ENCODE measurements at regions not wholly inside any gene's neighbourhood (a gene's known extent, or its start where the extent isn't known, plus 50 kb on each side); places are given as distances from the start of the nearest gene placed in this dataset.
"Not testable (repeated sequence)": the region's sequence is repeated elsewhere in the genome, so short reads cannot be mapped to it uniquely, and the experiment has no call there.

DNA sequence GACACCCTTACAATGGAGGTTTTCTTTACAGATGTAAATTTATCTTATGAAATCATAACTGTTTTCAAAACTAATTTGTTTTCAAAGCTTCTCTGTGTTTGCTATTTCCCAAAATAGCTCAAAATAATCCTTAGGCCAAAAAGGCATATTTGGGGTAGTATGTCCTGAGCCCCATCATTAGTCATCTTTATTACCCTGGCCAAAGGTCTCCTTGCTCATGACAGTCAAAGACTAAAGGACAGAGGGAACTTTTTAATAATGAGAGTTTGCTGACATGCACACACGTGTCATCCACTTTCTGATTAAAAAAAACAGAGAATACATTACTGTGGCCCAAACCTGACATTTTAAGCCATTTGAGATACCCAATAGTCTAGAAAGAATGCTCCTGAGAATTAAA is 221.9 kb upstream of the DUSP10 start:
- no peaks in the 10 kb centered on the region for H3K27me3 Mint-ChIP-seq
- DNase-seq (no peak), ATAC-seq (no peak)
- no peak overlapping the region for H3K27ac Mint-ChIP-seq
- H3K4me1 Mint-ChIP-seq, result peaks cover 25% of the 10 kb centered on the region
- H3K4me3 Mint-ChIP-seq, result no peak overlapping the region
- H3K9me3 Mint-ChIP-seq, result no peaks in the 10 kb centered on the region

DNA sequence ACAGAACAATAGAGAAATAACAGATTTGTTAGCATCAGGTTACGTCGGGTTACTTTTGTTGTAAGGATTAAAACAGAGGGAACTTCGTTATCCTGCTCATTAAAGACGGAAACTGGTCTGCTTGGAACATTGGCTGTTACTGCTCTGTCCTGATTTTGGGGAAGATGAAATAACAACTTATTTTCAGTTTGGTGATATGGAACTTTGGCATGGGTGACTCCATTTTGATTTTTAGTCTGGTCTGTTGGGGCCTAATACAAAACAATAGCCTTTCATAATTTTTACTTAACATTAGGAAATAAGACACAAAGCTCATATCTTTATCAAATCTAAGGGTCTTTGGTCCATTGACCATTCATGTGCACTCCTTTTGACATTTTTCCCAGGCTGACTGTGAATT is 220.5 kb upstream of the DUSP10 start:
- H3K9me3 Mint-ChIP-seq, result no peaks in the 10 kb centered on the region
- peaks cover 31% of the 10 kb centered on the region for H3K4me1 Mint-ChIP-seq
- DNase-seq, result no peak
- ATAC-seq, result no peak
- H3K27me3 Mint-ChIP-seq, result no peaks in the 10 kb centered on the region
- peak overlapping the region in 1 of 2 donors; percentile 42 for H3K27ac Mint-ChIP-seq
- peak overlapping the region in 1 of 2 donors; percentile 39 for H3K4me3 Mint-ChIP-seq

DNA sequence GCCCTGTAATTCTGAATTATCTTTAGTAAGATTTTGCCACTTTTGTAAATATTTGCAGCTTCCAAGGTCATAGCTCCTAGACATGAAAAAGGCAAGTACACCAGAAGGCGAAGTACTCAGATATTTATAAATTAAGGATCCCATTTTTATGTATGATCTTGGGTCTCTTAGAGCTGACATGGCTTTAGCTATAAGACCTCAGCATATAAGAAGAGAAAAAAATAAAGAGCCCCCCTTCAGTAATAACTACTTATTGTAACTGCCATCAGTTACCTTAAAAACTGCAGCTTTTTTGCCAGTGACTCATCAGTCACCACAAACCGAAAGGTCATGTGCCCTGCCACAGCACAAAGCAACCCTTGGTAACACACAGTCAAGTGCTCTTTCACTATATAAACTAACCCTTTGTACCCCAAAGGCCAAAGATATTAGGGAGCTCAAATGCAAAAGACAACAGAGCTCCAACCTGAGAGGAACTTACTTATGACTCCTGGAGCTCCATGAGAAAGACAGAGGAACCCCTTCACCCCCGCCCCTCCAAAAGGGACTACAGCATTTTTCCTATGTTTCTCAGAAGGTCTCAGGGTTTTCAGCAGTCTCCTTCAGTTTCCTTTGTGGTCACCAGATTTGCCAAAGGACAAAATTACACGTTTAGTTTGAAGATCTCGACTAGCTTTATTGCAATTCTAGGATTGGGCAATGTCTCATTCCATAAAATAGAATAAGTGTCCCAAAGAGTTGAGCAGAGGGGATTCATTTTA is 219.8 kb upstream of the DUSP10 start:
- H3K4me1 Mint-ChIP-seq, result peaks cover 31% of the 10 kb centered on the region
- H3K27ac Mint-ChIP-seq, result peak overlapping the region; percentile 15 to 66
- DNase-seq, result peak; percentile 57 to 59
- no peaks in the 10 kb centered on the region for H3K27me3 Mint-ChIP-seq
- H3K9me3 Mint-ChIP-seq, result peaks cover 0 to 3% of the 10 kb centered on the region in 2 donors
- ATAC-seq, result peak; percentile 99
- peak overlapping the region; percentile 10 to 39 for H3K4me3 Mint-ChIP-seq

DNA sequence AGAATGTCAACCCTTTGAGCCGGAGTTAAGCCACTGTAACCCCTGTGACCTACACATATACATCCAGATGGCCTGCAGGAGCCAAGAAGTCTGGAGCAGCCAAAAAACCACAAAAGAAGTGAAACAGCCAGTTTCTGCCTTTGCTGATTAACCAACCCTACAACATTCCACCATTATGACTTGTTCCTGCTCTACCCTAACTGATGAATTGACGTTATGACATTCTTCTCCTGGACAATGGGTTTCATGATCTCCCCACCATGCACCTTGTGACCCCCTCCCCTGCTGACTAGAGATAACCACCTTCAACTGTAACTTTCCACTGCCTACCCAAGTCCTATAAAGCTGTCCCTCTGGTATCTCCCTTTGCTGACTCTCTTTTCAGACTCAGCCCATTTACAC is 216.3 kb upstream of the DUSP10 start:
- peaks cover 31% of the 10 kb centered on the region for H3K4me1 Mint-ChIP-seq
- not testable (repeated sequence) for H3K4me3 Mint-ChIP-seq, H3K27ac Mint-ChIP-seq, H3K9me3 Mint-ChIP-seq, H3K27me3 Mint-ChIP-seq, ATAC-seq, DNase-seq

DNA sequence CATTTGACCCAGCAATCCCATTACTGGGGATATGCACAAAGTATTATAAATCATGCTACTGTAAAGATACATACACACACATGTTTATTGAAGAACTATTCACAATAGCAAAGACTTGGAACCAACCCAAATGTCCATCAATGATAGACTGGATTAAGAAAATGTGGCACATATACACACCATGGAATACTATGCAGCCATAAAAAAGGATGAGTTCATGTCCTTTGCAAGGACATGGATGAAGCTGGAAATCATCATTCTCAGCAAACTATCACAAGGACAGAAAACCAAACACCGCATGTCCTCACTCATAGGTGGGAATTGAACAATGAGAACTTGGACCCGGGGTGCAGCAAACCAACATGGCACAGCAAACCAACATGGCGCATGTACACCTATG is 215.5 kb upstream of the DUSP10 start:
- DNase-seq, ATAC-seq, H3K27me3 Mint-ChIP-seq, H3K9me3 Mint-ChIP-seq, H3K4me3 Mint-ChIP-seq, H3K27ac Mint-ChIP-seq: not testable (repeated sequence)
- H3K4me1 Mint-ChIP-seq, result peaks cover 26% of the 10 kb centered on the region

DNA sequence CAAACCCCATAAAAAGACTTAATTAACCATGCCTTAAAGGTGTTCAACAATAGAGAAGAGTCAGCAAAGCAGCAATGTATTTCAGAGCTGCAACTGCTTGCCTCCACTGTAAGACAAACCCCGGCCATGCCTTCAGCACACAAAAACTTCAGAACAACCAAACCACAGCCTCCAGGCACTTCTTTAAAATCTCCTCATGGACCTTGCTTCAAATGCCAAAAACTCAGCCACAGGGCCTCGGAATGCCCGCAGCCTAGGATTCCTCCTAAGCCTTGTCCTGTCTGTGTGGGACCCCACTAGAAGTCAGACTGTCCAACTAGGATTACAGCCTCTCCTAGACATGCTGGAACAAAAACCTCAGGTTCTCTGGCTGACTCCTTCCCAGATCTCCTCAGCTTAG is 208.1 kb upstream of the DUSP10 start:
- Mint-ChIP-seq H3K27me3 (no peaks in the 10 kb centered on the region), H3K27ac (no peak overlapping the region), H3K4me1 (no peaks in the 10 kb centered on the region), H3K9me3 (peaks cover 5 to 22% of the 10 kb centered on the region in 2 donors), H3K4me3 (no peak overlapping the region)
- no peak for ATAC-seq
- no peak for DNase-seq

DNA sequence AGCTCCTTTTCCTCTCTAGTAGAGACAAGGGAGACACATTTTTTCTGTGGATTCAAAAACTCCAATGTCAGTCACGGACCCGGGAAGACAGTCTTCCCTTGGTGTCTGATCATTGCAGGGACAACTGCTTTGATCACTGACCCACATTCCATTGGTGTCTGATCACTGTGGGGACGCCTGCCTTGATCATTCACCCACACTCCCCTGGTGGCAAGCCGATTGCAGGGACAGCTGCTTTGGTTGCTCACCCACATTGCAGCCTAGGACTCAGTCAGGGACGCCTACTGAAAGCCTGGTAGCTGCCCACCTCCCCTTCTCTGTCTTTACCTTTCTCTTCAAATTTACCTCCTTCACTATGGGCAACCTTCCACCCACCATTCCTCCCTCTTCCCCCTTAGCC is 206.6 kb upstream of the DUSP10 start:
- H3K4me1 Mint-ChIP-seq, result no peaks in the 10 kb centered on the region
- no peak for DNase-seq
- peaks cover 15 to 35% of the 10 kb centered on the region in 2 donors for H3K9me3 Mint-ChIP-seq
- no peak overlapping the region for H3K4me3 Mint-ChIP-seq
- ATAC-seq, result no peak
- H3K27me3 Mint-ChIP-seq, result no peaks in the 10 kb centered on the region
- no peak overlapping the region for H3K27ac Mint-ChIP-seq

DNA sequence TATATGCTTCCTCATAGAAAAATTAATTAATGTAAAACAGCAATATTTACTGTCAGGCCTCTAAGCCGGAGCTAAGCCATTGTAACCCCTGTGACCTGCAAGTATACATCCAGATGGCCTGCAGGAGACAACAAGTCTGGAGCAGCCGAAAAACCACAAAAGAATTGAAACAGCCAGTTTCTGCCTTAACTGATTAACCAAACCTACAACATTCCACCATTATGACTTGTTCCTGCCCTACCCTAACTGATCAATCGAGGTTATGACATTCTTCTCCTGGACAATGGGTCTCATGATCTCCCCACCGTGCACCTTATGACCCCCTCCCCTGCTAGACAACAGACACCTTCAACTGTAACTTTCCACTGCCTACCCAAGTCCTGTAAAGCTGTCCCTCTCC is 205.8 kb upstream of the DUSP10 start:
- Mint-ChIP-seq H3K9me3 (peaks cover 15 to 35% of the 10 kb centered on the region in 2 donors), H3K4me1 (no peaks in the 10 kb centered on the region)
- ATAC-seq, result no peak

DNA sequence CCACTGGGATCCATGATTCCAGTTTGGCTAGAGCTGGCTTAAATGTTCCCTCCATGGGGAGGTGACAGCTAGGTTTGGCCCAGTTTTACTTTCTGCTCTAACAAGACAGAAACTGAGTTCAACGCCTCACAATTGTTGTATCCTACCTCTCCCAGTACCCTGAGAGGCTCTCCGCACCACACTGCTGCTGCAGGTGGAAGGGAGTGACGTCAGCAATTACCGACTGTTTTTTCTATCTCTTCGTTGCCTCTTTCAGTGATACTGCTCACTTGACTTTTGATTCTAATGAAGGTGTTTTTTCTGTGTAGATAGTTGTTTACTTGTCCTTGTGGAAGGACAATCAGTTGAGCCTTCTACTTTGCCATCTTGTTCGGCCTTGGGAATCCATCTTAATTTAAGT is 204.9 kb upstream of the DUSP10 start:
- DNase-seq (no peak), ATAC-seq (no peak)
- Mint-ChIP-seq H3K27me3 (no peaks in the 10 kb centered on the region), H3K9me3 (peaks cover 15 to 35% of the 10 kb centered on the region in 2 donors), H3K4me3 (no peak overlapping the region), H3K4me1 (no peaks in the 10 kb centered on the region), H3K27ac (no peak overlapping the region)

More for the DNA sequence above, 205.8 kb upstream of the DUSP10 start:
- Mint-ChIP-seq H3K4me3 (no peak overlapping the region), H3K27ac (no peak overlapping the region), H3K27me3 (no peaks in the 10 kb centered on the region)
- no peak for DNase-seq

DNA sequence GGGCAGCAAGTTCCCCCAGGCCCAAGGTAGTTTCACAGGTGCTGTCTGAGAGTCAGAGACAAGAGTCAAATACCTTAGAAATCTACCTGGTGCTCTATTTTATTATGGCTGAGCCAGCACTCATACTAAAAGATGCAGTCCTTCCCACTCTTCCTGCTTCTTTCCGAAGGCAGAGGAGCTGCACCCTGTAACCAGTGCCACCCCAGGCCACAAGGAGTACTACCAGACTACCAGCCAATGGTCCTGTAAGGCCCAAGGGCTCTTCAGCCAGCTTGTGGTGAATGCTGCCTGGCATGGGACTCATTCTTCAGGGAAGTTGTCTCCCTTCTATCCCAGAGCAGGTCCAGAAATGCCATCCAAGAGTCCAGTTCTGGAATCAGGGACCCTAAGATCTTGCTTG is 203.8 kb upstream of the DUSP10 start:
- H3K9me3 Mint-ChIP-seq, result peaks cover 15 to 35% of the 10 kb centered on the region in 2 donors
- H3K4me3 Mint-ChIP-seq, result no peak overlapping the region
- DNase-seq (no peak), ATAC-seq (no peak)
- H3K4me1 Mint-ChIP-seq, result no peaks in the 10 kb centered on the region
- no peak overlapping the region for H3K27ac Mint-ChIP-seq
- H3K27me3 Mint-ChIP-seq, result no peaks in the 10 kb centered on the region

DNA sequence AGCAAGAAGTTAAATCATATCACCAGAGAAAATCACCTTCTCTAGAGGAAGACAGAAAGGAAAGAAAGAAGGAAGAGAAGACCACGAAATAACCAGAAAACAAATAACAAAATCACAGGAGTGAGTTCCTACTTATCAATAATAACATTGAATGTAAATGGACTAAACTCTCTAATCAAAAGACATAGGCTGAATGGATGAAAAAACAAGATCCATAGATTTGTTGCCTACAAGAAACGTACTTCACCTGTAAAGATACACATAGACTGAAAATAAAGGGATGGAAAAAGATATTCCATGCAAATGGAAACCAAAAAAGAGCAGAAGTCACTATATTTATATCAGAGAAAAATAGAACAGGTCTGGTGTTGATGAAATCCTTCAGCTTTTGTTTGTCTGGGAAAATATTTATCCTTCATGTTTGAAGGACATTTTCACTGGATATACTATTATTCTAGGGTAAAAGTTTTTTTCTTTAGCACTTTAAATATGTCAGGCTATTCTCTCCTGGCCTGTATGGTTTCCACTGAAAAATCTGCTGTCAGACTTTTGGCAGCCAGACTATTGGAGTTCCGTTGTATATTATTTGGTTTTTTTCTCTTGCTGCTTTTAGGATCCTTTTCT is 202.5 kb upstream of the DUSP10 start:
- Mint-ChIP-seq H3K27me3 (no peaks in the 10 kb centered on the region), H3K4me1 (no peaks in the 10 kb centered on the region), H3K4me3 (no peak overlapping the region), H3K27ac (no peak overlapping the region), H3K9me3 (peaks cover 15 to 35% of the 10 kb centered on the region in 2 donors)
- ATAC-seq (no peak), DNase-seq (no peak)

DNA sequence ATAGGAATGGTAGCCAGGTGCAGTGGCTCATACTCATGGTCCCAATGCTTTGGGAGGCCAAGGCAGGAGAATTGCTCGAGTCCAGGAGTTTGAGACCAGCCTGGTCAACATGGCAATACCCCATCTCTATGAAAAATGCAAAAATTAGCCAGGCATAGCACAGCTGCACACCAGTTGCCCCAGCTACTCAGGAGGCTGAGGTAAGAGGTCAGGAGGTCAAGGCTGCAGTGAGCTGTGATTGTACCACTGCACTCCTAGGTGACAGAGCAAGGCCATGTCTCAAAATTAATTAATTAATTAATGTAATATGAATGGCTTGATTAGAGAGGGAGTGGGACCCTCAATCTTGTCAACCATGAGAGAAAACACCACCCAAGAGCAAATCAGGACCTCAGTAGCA is 198.7 kb upstream of the DUSP10 start:
- no peaks in the 10 kb centered on the region for H3K4me1 Mint-ChIP-seq

DNA sequence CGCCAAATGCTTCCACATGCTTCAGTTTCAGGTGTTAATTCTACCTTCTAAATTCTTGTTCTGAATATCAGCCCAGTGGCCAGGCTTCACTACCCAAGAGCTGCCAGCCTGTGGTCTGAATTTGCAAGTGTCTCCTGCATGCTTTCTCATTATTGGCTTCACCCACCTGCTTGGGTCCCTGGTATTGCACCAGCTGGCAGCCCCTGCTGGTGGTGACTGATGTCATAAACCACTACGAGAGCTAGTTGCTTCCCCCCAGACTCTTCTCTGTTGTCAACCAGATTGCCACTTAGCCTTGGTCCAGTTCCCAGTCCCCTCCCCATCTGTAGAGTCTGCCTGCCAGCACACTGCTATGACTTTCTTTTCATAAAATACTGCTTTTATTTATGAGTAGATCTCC is 197.7 kb upstream of the DUSP10 start:
- H3K4me3 Mint-ChIP-seq, result no peak overlapping the region
- no peak overlapping the region for H3K27ac Mint-ChIP-seq
- ATAC-seq (no peak), DNase-seq (no peak)
- no peaks in the 10 kb centered on the region for H3K27me3 Mint-ChIP-seq
- H3K4me1 Mint-ChIP-seq, result no peaks in the 10 kb centered on the region
- H3K9me3 Mint-ChIP-seq, result peaks cover 6 to 9% of the 10 kb centered on the region in 2 donors

More for the DNA sequence above, 198.7 kb upstream of the DUSP10 start:
- H3K27me3 Mint-ChIP-seq, result no peaks in the 10 kb centered on the region
- no peak overlapping the region for H3K4me3 Mint-ChIP-seq
- H3K9me3 Mint-ChIP-seq, result peaks cover 15 to 19% of the 10 kb centered on the region in 2 donors
- DNase-seq (no peak), ATAC-seq (no peak)
- H3K27ac Mint-ChIP-seq, result no peak overlapping the region

DNA sequence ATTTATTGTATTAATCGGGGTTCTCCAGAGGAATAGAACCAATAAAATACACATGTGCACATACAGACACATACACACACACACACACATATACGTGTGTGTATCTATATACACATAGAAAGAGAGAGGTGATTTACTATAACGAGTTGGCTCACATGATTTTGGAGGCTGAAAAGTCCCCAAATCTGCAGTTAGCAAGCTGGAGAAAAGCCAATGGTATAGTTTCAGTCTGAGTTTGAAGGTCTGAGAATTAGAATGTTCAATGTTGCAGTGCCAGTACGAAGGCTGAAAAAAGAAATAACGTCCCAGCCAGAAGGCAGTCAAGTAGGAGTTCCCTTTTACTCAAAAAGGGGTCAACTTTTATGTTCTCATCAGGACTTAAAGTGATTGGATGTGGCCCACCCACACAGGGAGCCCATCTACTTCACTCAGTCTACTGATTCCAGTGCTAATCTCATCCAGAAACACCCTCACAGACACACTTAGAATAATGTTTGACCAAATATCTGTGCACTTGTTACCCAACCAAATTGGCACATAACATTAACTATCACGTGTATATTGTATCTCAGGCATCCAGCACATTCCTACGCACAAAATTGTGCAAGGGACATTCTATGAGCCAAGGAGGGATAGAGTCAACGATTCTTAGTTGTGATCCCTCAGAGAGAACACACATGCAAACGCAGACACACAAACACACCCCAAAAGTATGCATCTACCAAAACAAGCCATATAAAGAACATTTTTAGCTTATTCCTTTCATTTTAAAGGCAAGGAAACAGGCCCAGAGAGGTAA is 195.5 kb upstream of the DUSP10 start:
- no peak overlapping the region for H3K4me3 Mint-ChIP-seq
- H3K4me1 Mint-ChIP-seq, result no peaks in the 10 kb centered on the region
- H3K27ac Mint-ChIP-seq, result no peak overlapping the region
- H3K9me3 Mint-ChIP-seq, result no peaks in the 10 kb centered on the region
- no peak for DNase-seq
- H3K27me3 Mint-ChIP-seq, result peaks cover 7% of the 10 kb centered on the region
- no peak for ATAC-seq

DNA sequence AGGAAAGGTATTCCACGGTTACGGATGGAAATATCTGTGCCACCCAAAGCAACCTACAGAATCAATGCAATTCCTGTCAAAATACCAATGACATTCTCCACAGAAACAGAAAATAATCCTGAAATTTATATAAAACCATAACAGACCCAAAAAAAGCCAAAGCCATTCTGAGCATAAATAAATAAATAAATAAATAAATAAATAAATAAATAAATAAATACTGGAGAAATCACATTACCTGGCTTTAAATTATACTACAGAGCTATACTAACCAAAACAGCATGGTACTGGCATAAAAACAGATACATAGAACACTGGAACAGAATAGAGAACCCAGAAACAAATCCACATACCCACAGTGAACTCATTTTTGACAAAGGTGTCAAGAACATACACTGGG is 191.9 kb upstream of the DUSP10 start:
- Mint-ChIP-seq H3K9me3 (peaks cover 6 to 13% of the 10 kb centered on the region in 2 donors), H3K4me1 (no peaks in the 10 kb centered on the region), H3K27ac (no peak overlapping the region), H3K27me3 (peaks cover 27% of the 10 kb centered on the region), H3K4me3 (no peak overlapping the region)
- ATAC-seq (no peak), DNase-seq (no peak)

DNA sequence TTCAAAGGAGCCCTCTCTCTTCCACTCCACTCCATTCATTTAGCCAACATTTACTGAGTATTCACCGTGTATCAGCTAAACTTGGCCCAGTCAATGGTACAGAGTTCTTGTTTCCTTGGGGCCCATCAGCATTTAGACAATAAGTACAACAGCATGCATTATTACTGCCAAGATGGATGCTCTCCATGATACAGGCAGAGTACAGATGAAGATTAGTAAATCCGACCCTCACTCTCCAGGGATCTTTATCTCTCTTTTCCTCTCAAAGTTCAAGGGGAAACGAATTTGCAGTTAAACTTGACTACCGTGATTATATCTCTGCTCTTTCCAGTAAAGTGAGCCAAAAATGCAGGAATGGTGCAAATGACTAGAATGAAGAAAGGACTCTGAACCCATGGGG is 184.6 kb upstream of the DUSP10 start:
- Mint-ChIP-seq H3K4me1 (no peaks in the 10 kb centered on the region), H3K9me3 (peaks cover 6 to 14% of the 10 kb centered on the region in 2 donors), H3K27me3 (peaks cover 27% of the 10 kb centered on the region), H3K4me3 (no peak overlapping the region), H3K27ac (no peak overlapping the region)
- DNase-seq (no peak), ATAC-seq (no peak)
